NCI-H226 (cell line): ENCODE measurements at regions not wholly inside any gene's neighbourhood (a gene's known extent, or its start where the extent isn't known, plus 50 kb on each side); places are given as distances from the start of the nearest gene placed in this dataset.
A peak's percentile ranks its signal among the peaks of the same experiment; 100 is the strongest.

ENCODE experiments used
- DNase-seq: peaks from one replicate; pipeline ENCODE4 v3.0.0-alpha.2; 2015

DNA sequence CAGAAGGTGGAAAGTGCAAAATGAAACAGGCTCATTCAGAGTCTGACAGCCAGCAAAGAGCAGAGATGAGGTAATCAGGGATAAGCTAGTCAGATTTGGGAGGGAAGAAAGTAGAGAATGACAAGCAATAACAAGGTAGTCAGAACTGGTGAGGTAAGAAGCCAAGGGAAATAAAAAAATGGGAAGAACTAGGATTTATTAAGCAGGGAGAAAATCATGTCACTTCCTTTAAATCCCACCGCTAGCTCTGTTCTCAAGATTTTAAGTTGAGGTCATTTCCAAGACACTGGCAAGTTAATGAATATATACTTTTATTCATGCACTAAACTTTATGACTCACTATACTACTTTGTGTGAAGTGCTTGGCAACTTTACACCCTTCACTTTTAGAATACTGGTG is 1106.8 kb downstream of the IGSF11 start:
- DNase-seq, result no peak

- no peak for DNase-seq
These were observed 1105.8 kb downstream of the IGSF11 start for GRCh38 chr3:117928836-117929235.

DNA sequence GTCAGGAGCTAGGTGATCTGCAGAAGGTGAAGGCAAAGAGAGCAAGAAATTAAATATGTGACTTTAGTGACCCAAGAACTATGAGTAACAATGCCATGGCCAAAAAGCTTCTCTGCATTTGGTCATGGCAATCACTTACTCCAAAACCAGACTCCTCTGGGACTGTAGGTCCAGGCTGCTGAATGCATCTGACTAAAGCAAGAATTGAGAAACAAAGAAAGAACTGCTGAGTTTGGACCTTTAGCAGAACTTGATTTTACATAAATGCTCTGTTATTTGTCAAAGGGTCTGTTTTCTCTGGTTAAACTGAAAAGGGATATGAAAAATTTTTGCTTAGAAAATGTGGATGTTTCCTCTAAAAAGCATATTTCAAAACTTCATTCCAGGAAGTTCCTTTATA is 1102.2 kb downstream of the IGSF11 start:
- no peak for DNase-seq

DNA sequence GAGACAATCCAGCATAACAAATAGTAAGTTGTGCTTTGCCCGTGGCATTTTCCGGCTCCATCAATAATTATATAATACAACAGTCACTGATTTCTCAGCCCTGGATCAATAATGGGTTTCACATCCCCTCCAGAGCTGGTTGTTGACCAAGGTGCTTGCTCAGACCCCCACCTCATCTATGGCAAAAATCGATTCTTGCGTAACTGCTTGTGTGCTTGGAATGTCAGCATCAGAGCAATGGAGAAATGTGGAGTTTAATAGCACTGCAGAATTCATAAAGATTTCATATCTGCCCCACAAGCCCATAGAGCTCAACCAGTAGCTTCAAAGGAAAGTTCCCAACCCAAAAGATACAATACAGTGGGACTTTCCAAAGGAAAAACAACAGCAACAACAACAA is 1098.5 kb downstream of the IGSF11 start:
- no peak for DNase-seq

GRCh38 chr3:117938974-117939373 is 1095.7 kb downstream of the IGSF11 start:
- DNase-seq, result no peak

GRCh38 chr3:117939425-117940027 is 1095.1 kb downstream of the IGSF11 start:
- DNase-seq, result no peak

GRCh38 chr3:117941015-117941414 is 1093.6 kb downstream of the IGSF11 start:
- DNase-seq, result no peak

DNA sequence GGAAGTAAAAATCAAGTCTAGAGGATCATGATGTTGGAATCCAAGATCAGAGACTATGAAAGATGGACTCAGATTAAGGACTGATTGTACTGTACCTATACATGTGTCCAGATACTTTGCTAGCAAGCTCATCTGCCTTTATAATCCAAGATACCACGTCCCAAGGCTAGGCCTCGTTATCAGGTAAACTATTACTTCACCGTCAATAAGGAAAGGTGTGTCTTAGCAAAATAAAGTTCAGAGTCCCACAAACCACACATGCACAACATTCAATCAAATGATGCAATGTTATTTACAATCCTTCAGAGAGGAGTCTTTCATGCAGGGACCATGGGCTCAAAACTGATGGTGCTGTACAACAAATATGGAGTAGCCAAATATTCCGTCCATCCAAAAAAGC is 1092.9 kb downstream of the IGSF11 start:
- no peak for DNase-seq

DNA sequence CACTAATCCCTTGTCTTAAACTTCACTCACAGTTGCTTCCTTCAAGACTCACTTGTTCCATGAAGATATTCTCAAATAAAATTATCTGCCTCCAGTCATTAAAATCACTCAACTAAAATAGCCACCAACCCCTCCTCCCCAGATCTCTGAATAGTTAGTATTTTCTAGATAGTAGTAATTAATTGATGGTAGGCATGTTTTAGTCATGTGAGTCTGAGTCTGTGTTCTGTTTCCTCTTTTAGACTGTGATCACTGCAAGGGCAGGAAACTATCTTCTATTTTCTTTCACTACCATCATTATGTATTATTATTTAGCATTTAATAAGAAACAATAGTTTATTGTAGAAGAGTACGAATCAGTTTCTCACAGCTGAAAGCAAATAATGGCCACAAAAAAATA is 1080.5 kb downstream of the IGSF11 start:
- no peak for DNase-seq

DNA sequence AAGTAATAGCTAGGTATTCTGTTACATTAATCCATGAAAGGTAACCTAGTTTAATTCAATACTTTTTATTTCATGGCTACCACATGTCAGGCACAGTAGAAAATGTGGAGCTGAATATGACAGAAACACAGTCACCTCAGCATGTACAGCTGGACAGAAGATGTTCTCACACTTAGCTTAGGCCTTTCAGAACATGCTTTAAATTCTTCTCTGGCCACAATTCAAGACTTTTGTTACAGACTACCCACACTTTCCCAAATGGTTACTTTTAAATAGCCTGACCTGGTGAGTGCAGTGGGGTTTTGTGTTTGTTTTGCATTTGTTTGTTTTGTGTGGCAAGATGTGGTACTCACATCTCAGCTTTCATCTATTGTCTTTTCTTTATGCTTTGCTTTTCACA is 1079.5 kb downstream of the IGSF11 start:
- no peak for DNase-seq

GRCh38 chr3:117958027-117958426 is 1076.6 kb downstream of the IGSF11 start:
- no peak for DNase-seq

GRCh38 chr3:117962750-117963149 is 1071.9 kb downstream of the IGSF11 start:
- DNase-seq, result no peak

DNA sequence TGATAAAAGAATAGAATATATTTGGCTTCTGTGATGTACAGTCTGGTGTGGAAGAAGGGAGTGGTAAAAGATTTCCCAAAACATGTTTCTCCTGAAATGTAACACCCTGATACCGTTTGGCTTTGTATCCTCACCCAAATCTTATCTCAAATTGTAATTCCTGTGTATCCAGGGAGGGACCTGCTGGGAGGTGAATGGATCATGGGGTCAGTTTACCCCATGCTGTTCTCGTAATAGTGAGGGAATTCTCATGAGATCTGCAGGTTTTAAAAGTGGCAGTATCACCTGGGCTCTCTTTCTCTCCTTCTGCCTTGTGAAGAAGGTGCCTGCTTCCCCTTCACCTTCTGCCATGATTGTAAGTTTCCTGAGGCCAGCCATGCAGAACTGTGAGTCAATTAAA is 1070.8 kb downstream of the IGSF11 start:
- no peak for DNase-seq

DNA sequence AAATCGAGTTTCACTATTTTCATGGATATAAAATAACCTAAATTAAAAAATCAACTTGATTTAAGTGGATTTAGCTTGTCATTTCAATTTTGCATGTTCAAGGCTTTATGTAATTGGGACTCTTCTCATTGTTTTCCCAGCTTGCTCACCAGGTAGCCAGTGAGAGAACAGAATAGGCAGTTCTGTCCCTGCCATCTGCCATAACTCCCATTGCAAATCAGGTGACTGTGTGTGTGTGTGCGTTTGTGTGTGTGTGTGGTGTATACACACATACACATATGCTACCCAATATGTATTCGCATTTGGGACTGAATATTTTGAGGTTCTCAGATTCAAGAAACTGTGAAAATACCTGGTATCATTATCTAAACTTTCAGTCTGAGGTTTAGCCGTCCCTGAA is 1069.8 kb downstream of the IGSF11 start:
- no peak for DNase-seq

DNA sequence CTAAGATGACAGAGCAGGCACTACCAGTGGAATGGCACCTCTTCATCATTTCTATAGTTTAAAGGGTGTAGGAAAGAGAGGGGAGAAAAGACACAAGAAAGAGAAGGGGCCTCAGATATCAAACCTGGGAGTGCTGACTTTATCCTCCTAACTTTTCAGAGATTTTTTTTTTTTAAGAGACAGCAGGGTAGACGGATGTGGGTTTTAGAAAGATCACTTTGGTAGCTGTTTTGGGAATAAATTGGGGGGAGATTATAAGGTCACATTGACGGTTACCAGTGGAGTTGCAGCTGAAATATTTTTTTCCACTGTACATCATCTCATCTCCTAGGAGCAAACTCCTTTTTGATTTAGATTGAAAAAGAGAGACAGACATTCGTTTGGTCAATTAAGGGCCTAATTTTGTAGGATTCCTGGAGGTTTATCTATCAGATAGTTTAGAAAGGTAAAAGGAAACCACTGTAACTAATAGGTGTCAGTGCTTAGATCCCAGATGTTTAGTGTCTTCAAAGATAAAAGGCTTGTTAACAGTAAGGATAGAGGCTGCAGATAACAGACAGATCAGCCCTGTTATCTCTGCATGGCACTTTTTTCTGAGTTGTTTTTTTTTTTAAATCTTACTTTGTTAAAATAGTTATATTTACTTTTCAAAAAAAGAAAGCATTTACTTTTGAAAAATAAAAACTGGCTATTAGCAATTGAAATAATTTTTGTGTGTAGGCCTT is 1057.0 kb downstream of the IGSF11 start:
- DNase-seq, result no peak

GRCh38 chr3:117979466-117979865 is 1055.2 kb downstream of the IGSF11 start:
- no peak for DNase-seq

DNA sequence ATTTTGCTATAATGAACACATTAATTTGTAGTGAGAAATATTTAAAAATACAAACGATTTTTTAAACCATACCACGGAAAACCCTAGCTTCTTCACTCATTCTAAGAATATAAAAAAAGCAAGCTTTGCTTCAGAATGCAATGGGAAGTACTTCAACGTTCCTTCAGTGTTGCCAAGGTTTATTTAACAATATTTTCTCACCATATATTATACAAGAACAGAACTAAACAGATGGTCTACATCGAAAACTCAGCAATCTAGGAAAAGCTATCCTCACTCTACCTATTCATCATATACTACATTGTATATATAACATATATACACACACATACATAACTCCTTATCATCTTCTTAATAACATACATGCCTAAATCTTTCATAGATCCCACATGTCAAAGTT is 1047.4 kb downstream of the IGSF11 start:
- DNase-seq, result no peak

DNA sequence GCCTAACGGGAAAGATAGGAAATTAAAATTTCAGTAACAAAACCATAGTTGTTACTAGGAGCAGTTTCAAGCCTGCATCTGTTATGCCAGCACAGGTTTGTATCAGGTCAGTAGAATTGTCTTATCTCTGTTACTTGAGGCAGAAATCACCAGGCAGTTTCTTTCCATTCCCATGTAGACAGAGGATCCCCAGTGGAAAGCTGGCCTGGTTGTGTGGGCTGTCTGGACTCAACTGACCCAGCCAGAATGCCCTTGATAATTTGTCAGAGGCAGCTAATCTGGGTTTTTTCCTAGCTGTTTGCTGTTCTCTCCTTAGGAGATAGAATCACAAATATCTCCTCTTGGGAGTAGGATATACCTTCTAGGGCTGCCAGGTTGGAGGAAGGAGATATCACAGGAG is 1044.7 kb downstream of the IGSF11 start:
- no peak for DNase-seq

DNA sequence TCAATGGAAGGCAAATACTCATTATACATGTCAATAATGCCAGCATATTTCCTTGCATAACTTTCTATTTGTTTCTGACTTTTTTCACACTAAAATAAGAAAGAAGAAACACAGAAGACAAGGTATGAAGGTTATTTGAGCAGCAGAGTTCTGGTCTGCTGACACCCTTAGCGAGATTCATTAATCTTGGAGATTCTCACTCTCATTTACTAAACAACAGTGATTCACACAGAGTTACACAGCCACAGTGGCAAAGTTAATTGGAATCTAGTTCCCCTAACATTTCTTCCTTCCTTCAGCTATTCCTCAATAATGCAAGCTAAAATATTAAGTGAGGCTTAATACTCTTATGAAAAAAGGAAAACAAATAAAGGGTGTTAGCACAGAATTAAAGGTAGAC is 1044.0 kb downstream of the IGSF11 start:
- no peak for DNase-seq

- no peak for DNase-seq
These were observed 1038.7 kb downstream of the IGSF11 start for GRCh38 chr3:117995842-117996437.

GRCh38 chr3:117997201-117998049 is 1037.2 kb downstream of the IGSF11 start:
- peak; percentile 12 for DNase-seq

- no peak for DNase-seq
These were observed 1036.6 kb downstream of the IGSF11 start for GRCh38 chr3:117998071-117998470.

DNA sequence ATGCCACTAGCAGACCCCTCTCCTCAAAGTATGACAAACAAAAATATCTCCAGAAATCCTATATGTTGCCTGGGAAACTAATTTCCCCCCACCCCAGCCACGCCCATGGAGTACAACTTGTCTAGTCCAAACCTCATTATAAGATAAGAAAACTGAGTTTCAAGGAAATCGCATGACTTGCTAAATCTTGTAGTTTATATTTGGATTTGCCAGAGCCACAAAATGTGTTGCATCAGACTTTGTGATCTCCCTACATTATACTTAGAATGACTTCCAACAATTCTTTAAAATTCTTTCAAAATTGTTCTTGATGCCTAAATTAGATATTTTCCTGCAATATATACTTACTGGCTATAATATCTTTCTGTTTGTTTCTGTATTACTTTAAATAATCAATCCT is 1034.4 kb downstream of the IGSF11 start:
- DNase-seq, result no peak

DNA sequence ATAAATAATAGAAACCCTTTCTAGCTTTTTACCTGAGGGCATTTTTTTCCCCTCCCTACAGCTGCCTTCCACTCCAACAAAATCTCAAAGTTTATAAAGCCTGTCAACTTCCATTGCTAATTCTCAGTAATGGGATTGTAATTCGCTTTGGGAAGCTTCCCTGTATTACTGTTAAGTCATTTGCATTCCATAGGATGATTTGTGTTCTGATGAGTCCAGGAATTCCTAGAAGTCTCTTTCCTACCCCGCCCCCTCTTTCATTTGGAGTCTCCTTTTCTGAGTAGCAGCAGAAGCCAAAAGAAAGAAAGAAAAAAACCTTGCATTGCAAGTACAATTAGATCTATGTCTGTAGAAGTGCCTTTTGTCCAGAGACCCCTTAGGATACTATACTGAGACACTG is 1033.3 kb downstream of the IGSF11 start:
- DNase-seq, result no peak
